ENCODE measurements at regions not wholly inside any gene's neighbourhood (a gene's known extent, or its start where the extent isn't known, plus 50 kb on each side); places are given as distances from the start of the nearest gene placed in this dataset.
"Not testable (repeated sequence)": the region's sequence is repeated elsewhere in the genome, so short reads cannot be mapped to it uniquely, and the experiment has no call there.

- H3K4me3 ChIP-seq (ENCODE audit: low read depth, low read length) = no peak overlapping the region
Measured at GRCh38 chr7:12930534-12930933, 243.1 kb downstream of the ARL4A start.

- H3K4me3 ChIP-seq (ENCODE audit: low read depth, low read length) = not testable (repeated sequence)
Measured at GRCh38 chr7:12931465-12931864, 244.0 kb downstream of the ARL4A start.

GRCh38 chr7:12939694-12940093, 252.3 kb downstream of the ARL4A start:
- H3K4me3 ChIP-seq (ENCODE audit: low read depth, low read length) = no peak overlapping the region

GRCh38 chr7:12941512-12941911, 254.1 kb downstream of the ARL4A start:
- H3K4me3 ChIP-seq (ENCODE audit: low read depth, low read length) = no peak overlapping the region

DNA sequence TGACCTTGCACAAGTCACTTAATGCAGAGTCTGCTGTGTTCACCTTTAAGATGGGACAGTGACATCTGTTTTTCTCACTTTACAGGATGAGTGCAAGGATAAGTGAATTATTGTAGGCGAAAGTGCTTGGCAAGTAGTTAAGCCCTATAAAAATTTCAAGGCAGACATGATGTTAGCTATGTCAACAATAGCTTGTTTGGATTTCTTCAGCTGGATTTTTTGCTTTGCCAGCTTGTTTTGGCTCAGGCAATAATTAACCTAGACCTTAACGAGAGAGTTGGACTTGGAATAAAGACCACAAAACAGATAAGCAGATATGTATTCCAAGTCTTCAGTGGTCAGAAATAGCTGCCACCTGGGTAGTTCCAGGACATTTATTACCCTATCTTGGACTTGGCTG, 255.2 kb downstream of the ARL4A start:
- no peak overlapping the region for H3K4me3 ChIP-seq (ENCODE audit: low read depth, low read length)

GRCh38 chr7:12943781-12944180, 256.3 kb downstream of the ARL4A start:
- no peak overlapping the region for H3K4me3 ChIP-seq (ENCODE audit: low read depth, low read length)

DNA sequence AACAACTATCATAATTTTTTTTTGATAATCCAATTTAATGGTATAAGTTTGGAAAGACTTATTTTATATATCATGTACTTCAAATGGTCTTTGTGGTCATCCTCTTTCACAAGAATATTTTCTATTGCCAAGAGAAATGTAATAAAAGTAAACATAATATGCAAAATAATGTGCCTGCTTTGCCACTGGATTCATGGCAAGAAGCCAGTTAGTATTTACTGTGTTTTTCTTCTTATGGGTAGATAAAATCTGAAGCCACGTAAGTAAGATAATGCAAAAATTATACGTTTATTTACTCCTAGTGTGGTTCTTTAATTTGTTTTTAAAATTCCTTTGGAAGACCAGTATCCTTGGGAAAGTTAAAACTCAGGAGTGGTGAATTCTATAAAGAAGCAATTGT, 258.5 kb downstream of the ARL4A start:
- no peak overlapping the region for H3K4me3 ChIP-seq (ENCODE audit: low read depth, low read length)

DNA sequence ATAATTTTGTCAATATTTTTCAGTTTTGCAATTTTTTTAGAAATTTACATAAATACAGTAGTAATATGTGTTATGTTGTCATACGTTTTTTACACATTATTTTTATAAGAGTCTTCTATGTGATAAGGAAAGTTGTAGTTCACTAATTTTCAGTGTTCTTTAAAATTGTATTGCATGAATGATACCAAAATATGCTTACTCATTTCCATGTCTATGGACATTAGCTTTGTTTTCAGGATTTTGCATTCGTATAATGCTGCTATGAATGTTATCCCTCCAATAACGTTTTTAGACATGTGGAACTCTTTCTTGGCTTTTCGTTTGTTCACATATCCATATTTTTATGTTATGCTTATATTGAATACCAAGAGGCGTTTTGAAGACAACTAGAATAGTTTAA, 260.0 kb downstream of the ARL4A start:
- H3K4me3 ChIP-seq (ENCODE audit: low read depth, low read length) = no peak overlapping the region

DNA sequence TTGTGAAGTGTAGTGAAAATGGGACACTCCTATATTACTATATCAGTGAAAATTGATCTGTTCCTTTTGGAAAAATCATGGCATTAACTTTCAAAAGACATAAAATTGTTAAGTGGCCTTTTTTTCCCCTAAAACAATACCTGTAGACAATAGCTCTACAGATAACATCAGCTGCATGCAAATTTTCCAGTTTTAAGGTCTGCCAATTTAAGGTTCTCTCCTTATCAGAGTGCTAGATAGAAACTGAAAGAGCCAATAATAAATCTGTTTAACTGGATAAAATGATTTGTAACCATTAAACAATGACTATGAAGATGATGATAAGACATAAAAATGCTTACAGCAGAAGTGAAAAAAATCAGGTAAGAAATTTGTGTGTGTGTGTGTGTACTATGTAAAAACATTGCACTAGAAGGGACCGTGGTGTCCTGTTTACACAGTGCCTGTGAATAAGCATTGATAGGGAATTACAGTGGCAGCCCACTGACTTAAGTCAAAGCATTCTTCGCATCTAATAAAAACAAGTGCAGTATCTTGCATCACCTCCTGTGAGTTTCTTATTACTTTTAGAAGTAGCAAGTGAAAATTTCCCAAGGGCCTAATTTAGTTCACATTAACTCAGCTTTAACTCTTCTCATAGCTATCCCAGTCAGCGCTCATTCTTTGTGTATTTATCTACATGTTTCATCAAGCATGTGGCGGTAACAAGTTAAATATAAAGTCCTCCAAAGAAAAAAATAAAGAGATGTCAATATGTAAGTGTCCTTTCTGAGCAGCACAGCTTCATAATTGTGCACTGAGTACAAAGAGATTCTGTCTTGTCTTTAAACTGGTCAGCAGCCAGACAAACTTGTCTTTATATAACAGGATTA, 261.9 kb downstream of the ARL4A start:
- H3K4me3 ChIP-seq (ENCODE audit: low read depth, low read length) = no peak overlapping the region

DNA sequence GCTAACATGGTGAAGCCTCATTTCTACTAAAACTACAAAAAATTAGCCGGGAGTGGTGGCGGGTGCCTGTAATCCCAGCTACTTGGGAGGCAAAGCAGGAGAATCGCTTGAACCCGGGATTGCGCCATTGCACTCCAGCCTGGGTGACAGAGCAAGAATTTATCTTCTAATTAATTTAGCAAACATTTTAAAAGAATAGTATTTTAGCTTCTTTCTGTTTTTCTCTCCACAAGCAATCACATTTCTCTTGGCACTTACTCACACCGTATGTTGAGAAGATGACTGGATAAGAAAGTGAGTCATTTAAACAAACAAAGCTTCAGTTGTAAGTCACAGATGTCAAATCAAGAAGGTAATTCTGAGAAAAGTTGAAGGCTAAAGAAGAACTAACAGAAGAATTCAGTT, 264.0 kb downstream of the ARL4A start:
- H3K4me3 ChIP-seq (ENCODE audit: low read depth, low read length) = no peak overlapping the region

GRCh38 chr7:12954380-12955033, 267.1 kb downstream of the ARL4A start:
- H3K4me3 ChIP-seq (ENCODE audit: low read depth, low read length) = no peak overlapping the region

DNA sequence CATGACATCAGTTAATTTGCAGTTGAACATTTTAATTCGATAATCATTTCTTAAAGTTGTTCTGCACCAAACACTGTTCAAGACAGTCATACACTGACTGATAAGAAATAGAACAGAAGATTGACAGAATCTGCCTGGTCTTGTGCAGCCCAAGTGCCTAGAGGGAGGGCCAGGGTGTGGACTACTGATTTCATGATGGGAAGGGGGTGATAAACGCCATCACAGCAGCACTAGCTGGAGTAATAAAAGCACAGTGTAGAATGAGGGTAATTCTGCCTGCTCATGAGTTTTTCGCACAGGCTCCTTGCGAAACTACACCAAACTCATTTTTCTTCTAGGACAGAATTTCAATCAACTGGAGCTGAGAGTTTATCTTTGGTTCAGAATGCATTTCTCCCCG, 270.1 kb downstream of the ARL4A start:
- no peak overlapping the region for H3K4me3 ChIP-seq (ENCODE audit: low read depth, low read length)

DNA sequence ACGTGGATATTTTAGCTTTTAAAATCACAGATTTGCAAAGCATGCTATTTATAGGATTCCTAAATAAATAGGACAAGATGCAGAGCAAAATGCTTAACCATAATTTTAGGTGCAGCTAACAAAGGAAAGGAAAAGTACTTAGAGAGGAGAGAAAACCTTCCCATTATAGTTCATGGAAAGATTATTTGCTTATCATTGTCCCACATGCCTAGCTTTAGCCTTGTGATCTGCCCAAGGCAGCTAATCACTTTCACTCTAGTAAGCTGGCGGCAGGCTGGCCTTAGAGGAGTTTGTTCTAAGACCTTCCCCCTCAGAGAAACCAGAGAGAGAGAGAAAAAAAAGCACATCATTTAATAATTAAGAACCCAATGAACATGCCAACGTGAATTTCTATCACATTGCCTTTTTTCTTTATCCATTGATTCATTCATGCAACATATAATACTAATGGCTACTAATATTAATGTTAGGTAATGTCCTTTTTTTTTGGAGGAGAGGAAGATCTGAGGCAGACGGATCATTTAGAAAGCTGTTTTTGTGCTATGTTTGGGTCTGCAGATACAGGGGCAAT, 274.6 kb downstream of the ARL4A start:
- no peak overlapping the region for H3K4me3 ChIP-seq (ENCODE audit: low read depth, low read length)

DNA sequence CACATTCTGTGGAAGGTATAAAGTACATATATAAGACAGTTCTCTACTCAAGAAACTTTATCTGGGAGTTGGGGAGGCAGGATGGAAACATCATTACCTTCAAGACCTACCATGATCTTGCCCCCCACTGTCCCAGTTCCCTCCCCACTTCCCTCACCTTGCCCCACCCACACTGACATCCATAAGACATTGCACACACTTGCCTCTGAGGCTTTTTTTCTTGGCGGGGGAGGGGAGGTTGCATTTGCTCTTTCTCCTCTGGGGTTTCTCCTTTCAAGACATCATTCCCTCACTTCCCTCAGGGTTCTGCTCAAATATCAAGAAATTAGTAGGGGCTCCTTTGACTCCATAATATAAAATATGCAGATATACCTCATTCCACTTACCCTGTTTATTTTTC, 276.0 kb downstream of the ARL4A start:
- H3K4me3 ChIP-seq (ENCODE audit: low read depth, low read length) = no peak overlapping the region

DNA sequence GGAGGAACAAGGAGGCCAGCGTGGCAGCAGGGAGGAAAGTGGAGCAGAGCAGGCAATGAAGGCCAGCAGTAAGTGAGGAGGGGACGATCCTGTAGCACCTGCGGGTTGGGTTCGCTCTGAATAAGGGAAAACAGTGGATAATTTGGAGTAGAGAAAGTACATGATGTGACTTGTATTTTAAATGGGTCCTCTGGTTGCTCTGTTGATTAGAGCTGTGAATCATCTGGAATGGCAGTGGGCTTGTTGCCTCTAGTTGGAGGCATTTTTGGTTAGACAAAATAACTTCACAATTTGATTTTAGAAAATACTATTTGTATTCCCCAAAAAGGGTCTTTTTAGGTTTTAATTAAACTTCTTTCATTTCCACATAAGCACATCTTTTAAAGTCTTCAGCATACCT, 277.4 kb downstream of the ARL4A start:
- no peak overlapping the region for H3K4me3 ChIP-seq (ENCODE audit: low read depth, low read length)

DNA sequence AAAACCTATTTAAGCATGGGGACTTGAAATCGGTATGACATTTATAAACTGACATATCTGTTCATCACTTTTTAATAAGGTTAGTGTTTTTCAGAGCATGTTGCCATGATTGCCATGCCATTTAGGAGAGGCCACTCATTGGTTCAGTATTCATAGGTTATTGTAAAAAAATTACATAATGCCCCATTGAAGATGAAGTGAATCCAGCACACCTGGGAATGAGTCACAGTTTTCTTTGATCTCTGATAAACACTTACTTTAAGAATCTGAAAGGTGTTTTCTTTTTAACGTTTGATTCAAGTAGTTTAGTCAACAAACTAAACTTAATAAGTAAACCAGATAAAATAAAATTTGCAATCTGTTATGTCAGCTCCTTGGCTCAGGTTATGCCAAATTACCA, 278.3 kb downstream of the ARL4A start:
- no peak overlapping the region for H3K4me3 ChIP-seq (ENCODE audit: low read depth, low read length)

DNA sequence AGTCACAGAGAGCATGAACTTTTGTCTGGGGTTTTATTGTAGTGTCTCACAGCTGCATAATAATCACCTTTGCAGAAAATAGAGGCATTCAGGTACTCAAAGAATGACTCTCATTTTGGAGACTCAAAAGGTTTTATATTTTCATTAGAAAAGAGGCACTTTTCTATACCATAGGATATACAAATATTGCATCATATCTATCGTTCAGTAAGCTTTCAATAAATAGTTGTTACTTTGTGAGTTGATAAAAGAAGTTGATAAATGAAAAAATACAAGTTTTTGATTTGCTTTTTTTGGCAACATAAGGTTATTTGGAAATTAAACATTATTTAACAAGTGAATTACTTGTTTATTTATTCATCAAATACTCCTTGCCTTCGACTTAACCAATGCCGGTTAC, 279.9 kb downstream of the ARL4A start:
- no peak overlapping the region for H3K4me3 ChIP-seq (ENCODE audit: low read depth, low read length)

DNA sequence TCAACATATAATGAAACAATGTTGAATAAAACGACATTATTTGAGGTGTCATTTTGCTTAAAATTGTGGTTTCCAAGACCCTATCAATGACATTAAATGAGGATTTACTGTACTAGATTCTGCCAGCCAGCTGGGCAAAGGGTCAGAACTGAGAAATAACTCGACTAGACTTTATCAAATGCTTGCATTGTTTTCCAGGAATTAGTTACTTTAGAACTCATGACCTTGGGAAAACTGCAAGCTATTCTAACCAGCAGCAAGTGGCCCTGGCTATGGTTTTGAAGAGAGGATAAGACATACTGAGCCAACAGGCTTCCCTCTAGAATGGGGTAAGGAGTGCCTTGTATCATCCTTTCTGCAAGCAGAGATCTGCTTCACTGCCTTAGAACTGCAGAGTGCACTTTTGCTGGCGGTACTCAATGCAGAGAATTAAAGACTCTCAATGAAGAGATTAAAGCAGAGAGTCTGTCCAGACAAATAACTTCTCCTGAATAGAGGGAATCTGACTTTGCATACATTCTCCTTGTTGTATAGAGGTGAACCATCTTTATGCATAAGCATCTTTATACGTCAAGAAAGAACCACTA, 281.5 kb downstream of the ARL4A start:
- H3K4me3 ChIP-seq (ENCODE audit: low read depth, low read length) = no peak overlapping the region

- no peak overlapping the region for H3K4me3 ChIP-seq (ENCODE audit: low read depth, low read length)
Measured at GRCh38 chr7:12970626-12971025, 283.2 kb downstream of the ARL4A start.

DNA sequence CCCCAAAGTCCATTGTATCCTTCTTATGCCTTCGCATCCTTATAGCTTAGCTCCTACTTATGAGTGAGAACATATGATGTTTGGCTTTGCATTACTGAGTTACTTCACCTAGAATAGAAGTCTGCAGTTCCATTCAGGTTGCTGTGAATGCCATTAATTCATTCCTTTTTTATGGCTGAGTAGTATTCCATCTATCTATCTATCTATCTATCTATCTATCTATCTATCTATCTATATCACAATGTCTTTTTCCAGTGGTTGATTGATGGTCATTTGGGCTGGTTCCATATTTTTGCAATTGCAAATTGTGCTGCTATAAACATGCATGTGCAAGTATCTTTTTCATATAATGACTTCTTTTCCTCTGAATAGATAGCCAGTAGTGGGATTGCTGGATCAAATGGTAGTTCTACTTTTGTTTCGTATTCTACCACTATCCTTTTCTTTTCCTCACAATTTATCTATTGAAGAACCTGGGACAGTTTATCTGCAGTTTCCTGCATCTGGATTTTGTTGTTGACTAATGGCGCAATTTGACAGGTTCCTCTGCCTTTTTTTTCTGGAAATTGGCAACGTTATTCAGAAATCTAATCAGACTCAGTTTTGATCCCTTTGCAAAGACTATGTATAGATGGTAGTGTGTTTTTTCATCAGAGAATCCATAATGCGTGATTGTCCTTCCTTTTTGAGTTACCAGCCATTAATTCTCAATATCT, 287.2 kb downstream of the ARL4A start:
- H3K4me3 ChIP-seq (ENCODE audit: low read depth, low read length) = no peak overlapping the region

- no peak overlapping the region for H3K4me3 ChIP-seq (ENCODE audit: low read depth, low read length)
Measured at GRCh38 chr7:12975412-12975811, 288.0 kb downstream of the ARL4A start.
